Skin of body (tissue), 1 donor: ENCODE measurements at regions not wholly inside any gene's neighbourhood (a gene's known extent, or its start where the extent isn't known, plus 50 kb on each side); places are given as distances from the start of the nearest gene placed in this dataset.
"Not testable (repeated sequence)": the region's sequence is repeated elsewhere in the genome, so short reads cannot be mapped to it uniquely, and the experiment has no call there.

ENCODE experiments used
- DNase-seq: peaks from one replicate; lab custom pipeline; 2025; lab: John Stamatoyannopoulos, UW

- no peak for DNase-seq
These were observed 249.2 kb downstream of the FRK start for GRCh38 chr6:115811541-115811940.

- no peak for DNase-seq
These were observed 262.5 kb downstream of the FRK start for GRCh38 chr6:115798229-115798628.

- no peak for DNase-seq
These were observed 263.9 kb downstream of the FRK start for GRCh38 chr6:115796829-115797228.

GRCh38 chr6:115796061-115796460 is 264.6 kb downstream of the FRK start:
- DNase-seq, result no peak

GRCh38 chr6:115783402-115784061 is 277.2 kb downstream of the FRK start:
- no peak for DNase-seq

GRCh38 chr6:115782612-115783011 is 278.1 kb downstream of the FRK start:
- no peak for DNase-seq

GRCh38 chr6:115773741-115774140 is 286.9 kb downstream of the FRK start:
- no peak for DNase-seq

- DNase-seq, result no peak
These were observed 289.8 kb downstream of the FRK start for GRCh38 chr6:115770851-115771250.

- DNase-seq, result no peak
These were observed 292.2 kb downstream of the FRK start for GRCh38 chr6:115768500-115768899.

GRCh38 chr6:115767931-115768330 is 292.8 kb downstream of the FRK start:
- no peak for DNase-seq

GRCh38 chr6:115766745-115767462 is 293.8 kb downstream of the FRK start:
- no peak for DNase-seq

- no peak for DNase-seq
These were observed 294.7 kb downstream of the FRK start for GRCh38 chr6:115765966-115766365.

- DNase-seq, result no peak
These were observed 301.6 kb downstream of the FRK start for GRCh38 chr6:115759051-115759450.

- no peak for DNase-seq
These were observed 307.2 kb downstream of the FRK start for GRCh38 chr6:115753446-115753845.

GRCh38 chr6:115750946-115751345 is 309.7 kb downstream of the FRK start:
- DNase-seq, result no peak

GRCh38 chr6:115750292-115750691 is 310.4 kb downstream of the FRK start:
- DNase-seq, result no peak

- no peak for DNase-seq
These were observed 313.0 kb downstream of the FRK start for GRCh38 chr6:115747719-115748118.

GRCh38 chr6:115746583-115746982 is 314.1 kb downstream of the FRK start:
- DNase-seq, result not testable (repeated sequence)

GRCh38 chr6:115740907-115741306 is 319.8 kb downstream of the FRK start:
- no peak for DNase-seq

- DNase-seq, result no peak
These were observed 325.1 kb downstream of the FRK start for GRCh38 chr6:115735610-115736009.

- no peak for DNase-seq
These were observed 327.3 kb downstream of the FRK start for GRCh38 chr6:115733426-115733825.

- no peak for DNase-seq
These were observed 331.7 kb downstream of the FRK start for GRCh38 chr6:115729036-115729435.

- DNase-seq, result no peak
These were observed 332.5 kb downstream of the FRK start for GRCh38 chr6:115728171-115728570.
